ENCODE measurements at regions not wholly inside any gene's neighbourhood (a gene's known extent, or its start where the extent isn't known, plus 50 kb on each side); places are given as distances from the start of the nearest gene placed in this dataset.

- no peak for DNase-seq (ENCODE audit: low spot score)
Measured at GRCh38 chr10:85547460-85548023, 819.1 kb downstream of the GRID1 start.

DNA sequence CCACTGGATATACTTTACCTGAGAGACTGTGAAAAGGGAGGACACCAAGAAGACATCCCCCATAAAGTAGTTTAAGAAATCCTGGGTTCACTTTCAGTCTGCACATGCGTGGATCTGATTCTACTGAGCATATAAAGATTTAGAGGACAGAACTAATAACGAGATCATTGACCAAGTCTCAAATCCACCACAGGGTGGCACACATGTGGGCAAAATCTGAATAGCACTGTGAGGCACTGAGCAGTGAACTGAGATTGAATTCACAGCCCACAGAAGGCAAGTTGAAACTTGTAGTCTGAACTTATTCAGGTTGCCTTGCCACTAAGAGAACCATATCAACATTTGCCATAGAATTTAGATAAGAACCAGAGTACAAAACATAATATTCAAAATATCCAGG, 818.6 kb downstream of the GRID1 start:
- no peak for DNase-seq (ENCODE audit: low spot score)
